B cell (primary cell): ENCODE measurements at regions not wholly inside any gene's neighbourhood (a gene's known extent, or its start where the extent isn't known, plus 50 kb on each side); places are given as distances from the start of the nearest gene placed in this dataset.

Experiments
- ATAC-seq: fragments of 200-7000 bp; cut with Tn5 transposase; one replicate; pipeline ENCODE4 v1.10.0; 2021; ENCODE audit warnings: low read depth, mild to moderate bottlenecking, moderate number of reproducible peaks, moderate library complexity
- CTCF ChIA-PET: fragments of 350-600 bp; sonication (Branson Sonifier 250); formaldehyde crosslinking; loops from one replicate; lab custom pipeline; 2021; ENCODE audit warnings: antibody characterized with exemption, inconsistent platforms; lab: Charles Lee
- POLR2A ChIA-PET: fragments of 350-600 bp; sonication (Branson Sonifier 250); formaldehyde crosslinking; loops from one replicate; lab custom pipeline; 2021; ENCODE audit warnings: antibody characterized with exemption; lab: Charles Lee
- DNase-seq: peaks from one replicate; pipeline ENCODE4 v3.0.0; 2013
- H2AFZ ChIP-seq: 2 replicates; pipeline ENCODE4 v1.6.1; 2012; ENCODE audit warnings: mild to moderate bottlenecking, low read depth, low read length; ENCODE audit not compliant: insufficient read depth, poor library complexity, severe bottlenecking
- H3K27ac ChIP-seq, 2 donors: 1 replicate in 1 of 2; 2 replicates in 1 of 2; pipeline ENCODE4 v1.5.1; 2012 to 2013; ENCODE audit warnings: low read length in 2 of 2, mild to moderate bottlenecking in 2 of 2, moderate library complexity in 1 of 2
- H3K27me3 ChIP-seq, 4 experiments: fragments of 200-600 bp in 1 of 4; sonication (generic) in 1 of 4; replicated peaks in 1 of 4; 1 replicate in 2 of 4; 2 replicates in 2 of 4; pipeline versions ENCODE4 v1.6.1 to v1.7.0; 2013 to 2016; ENCODE audit warnings: low read length in 3 of 4, mild to moderate bottlenecking in 2 of 4, mixed read lengths in 1 of 4, moderate library complexity in 1 of 4; ENCODE audit not compliant: insufficient read depth in 4 of 4, control insufficient read depth in 3 of 4; ENCODE audit errors: control extremely low read depth in 1 of 4
- H3K36me3 ChIP-seq, 2 experiments: replicated peaks in 1 of 2; 1 replicate in 1 of 2; 2 replicates in 1 of 2; pipeline versions ENCODE4 v1.6.1 to v1.7.1; 2013; ENCODE audit warnings: low read length in 1 of 2; ENCODE audit not compliant: insufficient read depth in 2 of 2, control insufficient read depth in 1 of 2; ENCODE audit errors: control extremely low read depth in 1 of 2, extremely low read depth in 1 of 2
- H3K4me1 ChIP-seq, 2 donors: fragments of 200-600 bp in 1 of 2; sonication (generic) in 1 of 2; 1 replicate in 1 of 2; 2 replicates in 1 of 2; pipeline versions ENCODE4 v1.5.1 to v1.6.1; 2013 to 2017; ENCODE audit warnings: low read length in 2 of 2; ENCODE audit not compliant: control insufficient read depth in 2 of 2, insufficient read depth in 2 of 2
- H3K4me2 ChIP-seq: replicated peaks from 2 replicates; pipeline ENCODE3; 2012; ENCODE audit warnings: mild to moderate bottlenecking, low read depth, low read length; ENCODE audit not compliant: poor library complexity, severe bottlenecking
- H3K4me3 ChIP-seq, 5 experiments: fragments of 200-600 bp in 1 of 5; sonication (generic) in 1 of 5; 1 replicate in 3 of 5; 2 replicates in 2 of 5; pipeline versions ENCODE4 v1.5.1 to v1.7.0; 2011 to 2016; ENCODE audit warnings: low read length in 4 of 5, mild to moderate bottlenecking in 4 of 5, low read depth in 2 of 5, control low read depth in 1 of 5, moderate library complexity in 1 of 5; ENCODE audit not compliant: insufficient read depth in 1 of 5; ENCODE audit errors: control extremely low read depth in 1 of 5, extremely low read depth in 1 of 5
- H3K79me2 ChIP-seq: fragments of 200-600 bp; sonication (generic); one replicate; pipeline ENCODE4 v1.6.0; 2016; ENCODE audit warnings: low read length; ENCODE audit not compliant: control insufficient read depth, insufficient read depth
- H3K9ac ChIP-seq: fragments of 200-600 bp; sonication (generic); 2 replicates; pipeline ENCODE4 v1.6.1; 2017; ENCODE audit warnings: mild to moderate bottlenecking, low read length, moderate library complexity
- H3K9me3 ChIP-seq, 3 donors: one replicate each; pipeline versions ENCODE4 v1.6.1 to v1.7.1; 2013; ENCODE audit warnings: low read length in 2 of 3; ENCODE audit not compliant: control insufficient read depth in 2 of 3, insufficient read depth in 1 of 3; ENCODE audit errors: control extremely low read depth in 1 of 3
- H4K20me1 ChIP-seq: 2 replicates; pipeline ENCODE4 v1.6.0; 2012; ENCODE audit warnings: mild to moderate bottlenecking, low read length; ENCODE audit not compliant: insufficient read depth, control insufficient read depth, poor library complexity, severe bottlenecking
- H3K27ac Mint-ChIP-seq: one replicate; pipeline ENCODE4 v1.8.0; 2021; ENCODE audit warnings: mixed read lengths
- H3K27me3 Mint-ChIP-seq: one replicate; pipeline ENCODE4 v1.8.0; 2021; ENCODE audit warnings: mixed read lengths
- H3K4me1 Mint-ChIP-seq: one replicate; pipeline ENCODE4 v1.8.0; 2021; ENCODE audit warnings: mixed read lengths
- H3K4me3 Mint-ChIP-seq: one replicate; pipeline ENCODE4 v1.8.0; 2021; ENCODE audit warnings: mixed read lengths
- H3K9me3 Mint-ChIP-seq: one replicate; pipeline ENCODE4 v1.8.0; 2022; ENCODE audit warnings: mixed read lengths; ENCODE audit not compliant: insufficient read depth
- CTCF ChIP-seq: fragments of 200-600 bp; IDR thresholded peaks from one replicate; pipeline ENCODE4 v1.8.0; 2022; ENCODE audit warnings: antibody characterized with exemption, mild to moderate bottlenecking
- EZH2 ChIP-seq: IDR thresholded peaks from 2 replicates; pipeline ENCODE4 v1.6.1; 2012; ENCODE audit warnings: borderline replicate concordance, low read depth, mild to moderate bottlenecking, moderate library complexity, low read length; ENCODE audit not compliant: insufficient read depth, poor library complexity, severe bottlenecking
- WGBS: methylation state at CpG from one replicate; pipeline ENCODE4 v1.1.5; 2013; ENCODE audit warnings: missing lambda C conversion rate; ENCODE audit not compliant: insufficient coverage; 5-methylcytosine and 5-hydroxymethylcytosine counted together
- intact Hi-C: fragments of 100-400 bp; cut with micrococcal nuclease; formaldehyde crosslinking; loops from one replicate; pipeline ENCODE4 v1.10.0; 2022

- Mint-ChIP-seq H3K4me1 (peaks cover 25% of the 10 kb centered on the region), H3K27ac (no peak overlapping the region)
- intact Hi-C loops, result no loop called here
Observed at GRCh38 chrX:13467243-13467642, 102.2 kb upstream of the EGFL6 start.

More at GRCh38 chrX:13467243-13467642, 102.2 kb upstream of the EGFL6 start:
- H3K4me2 ChIP-seq, result no peak overlapping the region
- H3K27me3 ChIP-seq, result no peaks in the 10 kb centered on the region
- H3K4me3 Mint-ChIP-seq, result no peak overlapping the region
- no CpG with 5 or more reads among the region's 1 CpG for WGBS
- peaks cover 21 to 23% of the 10 kb centered on the region in 2 donors for H3K4me1 ChIP-seq
- no peak overlapping the region for H3K9ac ChIP-seq
- no peaks in the 10 kb centered on the region for H4K20me1 ChIP-seq
- DNase-seq, result no peak
- POLR2A ChIA-PET, result interaction anchor here (0.6 kb wide), 1 partner anchor 444 kb away, joined by 3 read pairs; no protein-coding TSS in a partner anchor
- no peaks in the 10 kb centered on the region for H3K36me3 ChIP-seq
- CTCF ChIA-PET, result interaction anchor here (1.0 kb wide), 1 partner anchor 521 kb away, joined by 3 read pairs; no protein-coding TSS in a partner anchor
- no peak overlapping the region for H3K4me3 ChIP-seq
- H3K27ac ChIP-seq, result no peak overlapping the region
- TF ChIP-seq CTCF (no peak), EZH2 (no peak)
- H3K79me2 ChIP-seq, result no peaks in the 10 kb centered on the region
- ATAC-seq, result no peak
- H2AFZ ChIP-seq, result no peak overlapping the region
- H3K9me3 ChIP-seq, result peaks cover 0 to 5% (median 0%) of the 10 kb centered on the region in 3 donors
- peaks cover 3% of the 10 kb centered on the region for H3K9me3 Mint-ChIP-seq
- no peaks in the 10 kb centered on the region for H3K27me3 Mint-ChIP-seq
